Astrocyte of the cerebellum (primary cell): ENCODE measurements at regions not wholly inside any gene's neighbourhood (a gene's known extent, or its start where the extent isn't known, plus 50 kb on each side); places are given as distances from the start of the nearest gene placed in this dataset.

Experiments
- DNase-seq: peaks from one replicate; pipeline ENCODE4 v3.0.0-alpha.2; 2011; ENCODE audit warnings: low read depth
- H3K4me3 ChIP-seq: 2 replicates; pipeline ENCODE4 v1.5.1; 2011; ENCODE audit warnings: mild to moderate bottlenecking, low read depth, low read length, moderate library complexity
- in situ Hi-C: cut with HindIII; loops from 2 replicates; pipeline ENCODE4 v1.10.0; 2017; ENCODE audit warnings: low sequenced_read_pairs
- TF ChIP-seq, protein P1 (sequence below): IDR thresholded peaks from 2 replicates; pipeline ENCODE4 v1.5.1; 2012; ENCODE audit warnings: low read length, low read depth, moderate library complexity, mild to moderate bottlenecking; ENCODE audit errors: missing control alignments

DNA sequence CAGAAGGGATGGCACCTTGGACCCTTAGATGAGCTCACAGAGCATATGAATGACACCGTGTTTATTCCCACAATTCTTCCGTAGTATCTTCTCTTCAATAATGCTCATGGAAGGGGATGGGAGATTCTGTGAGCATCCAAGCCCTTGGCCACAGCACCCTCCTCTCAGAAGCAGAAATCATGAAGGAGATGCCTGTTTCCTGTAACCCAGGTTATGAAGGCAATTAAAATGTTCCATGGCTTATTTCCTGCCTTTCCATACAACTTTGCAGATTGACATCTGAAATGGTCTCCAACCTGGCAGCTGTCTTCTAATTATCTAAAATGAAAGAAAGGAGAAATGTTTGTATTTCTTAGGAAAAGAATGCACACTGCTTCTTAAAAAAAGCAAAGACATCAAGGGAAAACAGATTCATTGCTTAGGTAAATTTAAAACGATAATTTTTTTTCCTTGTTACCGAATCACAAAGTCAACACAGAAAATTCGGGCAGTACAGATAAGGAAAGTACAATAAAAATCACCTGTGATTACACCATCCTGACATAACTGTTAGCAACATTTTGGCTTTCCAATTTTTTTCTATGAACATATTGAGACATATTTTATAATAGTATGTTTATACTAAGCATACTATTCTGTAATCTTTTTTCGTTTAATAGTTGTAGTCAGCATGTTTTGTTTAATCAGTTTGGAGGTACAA is 128.5 kb downstream of the SQOR start:
- no peak overlapping the region for H3K4me3 ChIP-seq
- DNase-seq = no peak
- TF ChIP-seq, protein P1, sequence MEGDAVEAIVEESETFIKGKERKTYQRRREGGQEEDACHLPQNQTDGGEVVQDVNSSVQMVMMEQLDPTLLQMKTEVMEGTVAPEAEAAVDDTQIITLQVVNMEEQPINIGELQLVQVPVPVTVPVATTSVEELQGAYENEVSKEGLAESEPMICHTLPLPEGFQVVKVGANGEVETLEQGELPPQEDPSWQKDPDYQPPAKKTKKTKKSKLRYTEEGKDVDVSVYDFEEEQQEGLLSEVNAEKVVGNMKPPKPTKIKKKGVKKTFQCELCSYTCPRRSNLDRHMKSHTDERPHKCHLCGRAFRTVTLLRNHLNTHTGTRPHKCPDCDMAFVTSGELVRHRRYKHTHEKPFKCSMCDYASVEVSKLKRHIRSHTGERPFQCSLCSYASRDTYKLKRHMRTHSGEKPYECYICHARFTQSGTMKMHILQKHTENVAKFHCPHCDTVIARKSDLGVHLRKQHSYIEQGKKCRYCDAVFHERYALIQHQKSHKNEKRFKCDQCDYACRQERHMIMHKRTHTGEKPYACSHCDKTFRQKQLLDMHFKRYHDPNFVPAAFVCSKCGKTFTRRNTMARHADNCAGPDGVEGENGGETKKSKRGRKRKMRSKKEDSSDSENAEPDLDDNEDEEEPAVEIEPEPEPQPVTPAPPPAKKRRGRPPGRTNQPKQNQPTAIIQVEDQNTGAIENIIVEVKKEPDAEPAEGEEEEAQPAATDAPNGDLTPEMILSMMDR = no peak
- in situ Hi-C loops = no loop called here

DNA sequence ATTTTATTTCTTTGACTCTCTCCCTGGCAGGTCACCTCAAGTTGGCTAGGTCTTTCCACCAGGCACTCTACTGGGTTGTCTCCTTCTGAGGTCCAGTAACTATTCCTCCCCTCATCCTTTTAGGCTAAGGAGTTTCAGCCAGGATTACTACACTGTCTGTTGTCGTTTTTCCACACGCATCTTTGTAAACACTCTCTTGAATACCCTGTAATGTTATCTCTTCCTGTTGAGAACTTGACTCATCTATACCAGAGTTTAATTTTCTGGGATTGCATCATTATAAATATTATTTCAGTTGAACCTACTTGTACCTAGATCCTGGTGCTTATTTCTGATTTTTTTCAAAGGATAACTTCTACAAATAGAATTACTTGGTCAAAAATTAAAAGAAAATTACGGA is 138.3 kb downstream of the SQOR start:
- H3K4me3 ChIP-seq = no peak overlapping the region
- in situ Hi-C loops = no loop called here
- DNase-seq = no peak
- TF ChIP-seq, protein P1 = no peak

DNA sequence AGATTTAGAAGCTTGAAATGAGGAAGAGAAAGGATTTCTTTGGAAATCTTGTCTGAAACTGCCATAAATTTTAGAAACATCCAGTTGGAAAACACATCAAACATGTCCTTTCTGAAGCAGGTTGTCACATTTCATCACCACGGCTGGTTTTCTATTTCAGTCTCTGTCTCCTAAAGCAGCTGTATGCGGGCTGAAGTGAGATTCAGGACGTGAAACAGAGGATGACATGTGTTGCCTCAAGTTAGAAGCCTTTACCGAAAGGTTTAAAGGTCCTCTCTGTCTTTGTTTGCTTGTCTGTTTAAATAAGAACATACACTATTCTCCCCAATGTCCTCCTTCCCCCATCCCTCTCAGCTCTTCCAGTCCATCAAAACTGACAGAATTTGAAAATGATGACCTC is 141.9 kb downstream of the SQOR start:
- in situ Hi-C loops = no loop called here
- H3K4me3 ChIP-seq = no peak overlapping the region
- no peak for DNase-seq
- TF ChIP-seq, protein P1 = no peak

DNA sequence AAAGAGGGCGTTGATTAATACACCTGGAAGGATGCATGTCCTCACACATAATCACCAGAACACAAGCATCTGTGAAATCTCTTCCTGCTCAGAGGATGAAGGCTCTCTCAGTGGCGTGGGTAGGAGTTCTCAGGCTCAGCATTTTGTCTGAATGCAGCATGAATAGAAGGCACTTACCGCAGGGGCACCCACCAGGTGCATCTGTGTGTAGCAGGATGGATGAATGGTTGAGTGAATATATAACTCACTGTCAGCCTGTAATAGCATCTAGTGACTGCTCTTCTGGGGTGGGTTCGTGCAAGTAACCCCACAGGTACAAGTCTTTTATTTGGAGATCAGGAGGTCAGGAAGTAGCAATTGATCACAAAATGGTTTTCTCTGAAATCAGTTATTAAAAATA is 143.0 kb downstream of the SQOR start:
- H3K4me3 ChIP-seq = no peak overlapping the region

DNA sequence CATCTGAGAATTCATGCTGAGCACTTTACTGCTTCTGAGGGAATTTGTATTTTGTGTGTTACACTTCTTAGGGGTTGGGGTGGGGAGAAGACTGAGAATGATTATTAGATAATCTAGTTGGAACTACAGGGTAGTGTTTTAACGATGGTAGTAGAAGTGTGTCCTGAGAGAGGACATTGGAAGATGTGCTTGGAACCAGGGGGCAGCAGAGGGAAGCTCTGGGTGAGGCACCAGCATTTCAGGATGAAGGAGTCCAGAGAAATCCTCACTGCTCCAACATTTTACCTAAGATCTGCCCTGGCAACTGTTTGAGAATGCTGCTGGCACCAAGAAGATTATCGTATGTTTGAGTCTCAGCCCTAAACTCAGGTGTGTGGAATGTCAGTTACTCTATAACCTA is 145.5 kb downstream of the SQOR start:
- no peak for DNase-seq
- no peak overlapping the region for H3K4me3 ChIP-seq
- TF ChIP-seq, protein P1 = no peak
- in situ Hi-C loops = no loop called here

More for the DNA sequence above, 143.0 kb downstream of the SQOR start:
- TF ChIP-seq, protein P1 = no peak
- no peak for DNase-seq
- in situ Hi-C loops = no loop called here

DNA sequence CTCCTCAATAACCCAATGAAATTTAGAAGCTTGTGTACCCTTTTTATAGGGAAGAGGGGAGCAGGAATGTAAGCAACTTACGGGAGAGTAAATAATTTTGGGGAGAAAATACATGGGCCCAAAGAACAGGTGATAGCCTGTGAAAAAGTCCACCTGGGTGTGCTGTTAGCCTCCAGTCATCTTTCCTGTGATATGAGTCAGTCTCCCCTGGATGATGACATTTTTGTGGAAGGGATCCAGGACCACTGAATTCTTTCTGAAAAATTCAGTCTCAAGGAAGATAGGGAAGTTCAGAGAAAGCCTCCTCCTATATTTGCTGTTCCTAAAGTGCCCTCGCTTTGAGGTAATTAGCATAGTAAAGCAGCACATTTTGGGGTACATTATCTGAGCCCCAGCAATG is 149.8 kb downstream of the SQOR start:
- TF ChIP-seq, protein P1 = no peak
- no peak for DNase-seq
- H3K4me3 ChIP-seq = no peak overlapping the region
- in situ Hi-C loops = no loop called here

DNA sequence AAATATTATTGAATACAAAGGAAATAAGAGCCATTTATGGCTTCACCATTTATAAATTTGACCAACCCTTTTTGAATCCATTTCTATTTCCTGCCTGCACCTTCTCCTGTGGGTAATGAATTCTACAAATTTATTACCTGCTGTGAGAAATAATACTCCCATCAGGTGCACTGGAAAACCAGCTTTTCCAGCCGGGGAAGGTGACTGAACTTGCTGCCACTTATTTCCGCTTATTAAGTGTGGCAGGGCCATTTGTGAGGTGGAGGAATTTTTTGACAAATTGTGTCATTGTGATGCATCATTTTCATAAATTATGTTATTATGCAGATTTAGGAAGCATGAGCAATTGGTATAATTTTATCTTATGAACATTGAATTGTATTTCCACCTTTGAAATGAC is 151.1 kb downstream of the SQOR start:
- in situ Hi-C loops = no loop called here
- TF ChIP-seq, protein P1 = no peak
- no peak for DNase-seq
- H3K4me3 ChIP-seq = no peak overlapping the region
